ENCODE measurements at regions not wholly inside any gene's neighbourhood (a gene's known extent, or its start where the extent isn't known, plus 50 kb on each side); places are given as distances from the start of the nearest gene placed in this dataset.

DNA sequence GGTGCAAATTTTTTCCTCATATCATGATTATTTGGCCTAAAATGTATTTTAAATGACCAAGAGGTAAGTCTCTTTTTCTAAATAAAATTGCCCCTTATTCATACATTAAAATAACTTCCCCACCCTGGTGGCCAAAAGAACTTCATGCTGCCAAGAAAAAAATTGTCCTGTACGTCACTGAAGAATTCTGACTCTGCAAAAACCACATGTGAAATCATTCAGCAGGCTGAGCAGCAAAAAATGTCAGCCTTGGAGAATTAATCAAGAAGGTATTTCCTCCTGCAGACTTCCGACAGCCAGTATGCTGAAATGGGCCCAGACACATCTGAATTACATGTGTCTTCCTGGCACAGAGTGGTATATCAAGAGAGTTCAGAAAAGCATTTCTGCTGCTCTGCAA lies 94.6 kb upstream of the HMHB1 start:
- no peak for TF ChIP-seq EZH2 (optimal IDR thresholded peaks at IDR 0.05; ENCODE audit: low read depth, low read length)
- TF ChIP-seq, protein P1, sequence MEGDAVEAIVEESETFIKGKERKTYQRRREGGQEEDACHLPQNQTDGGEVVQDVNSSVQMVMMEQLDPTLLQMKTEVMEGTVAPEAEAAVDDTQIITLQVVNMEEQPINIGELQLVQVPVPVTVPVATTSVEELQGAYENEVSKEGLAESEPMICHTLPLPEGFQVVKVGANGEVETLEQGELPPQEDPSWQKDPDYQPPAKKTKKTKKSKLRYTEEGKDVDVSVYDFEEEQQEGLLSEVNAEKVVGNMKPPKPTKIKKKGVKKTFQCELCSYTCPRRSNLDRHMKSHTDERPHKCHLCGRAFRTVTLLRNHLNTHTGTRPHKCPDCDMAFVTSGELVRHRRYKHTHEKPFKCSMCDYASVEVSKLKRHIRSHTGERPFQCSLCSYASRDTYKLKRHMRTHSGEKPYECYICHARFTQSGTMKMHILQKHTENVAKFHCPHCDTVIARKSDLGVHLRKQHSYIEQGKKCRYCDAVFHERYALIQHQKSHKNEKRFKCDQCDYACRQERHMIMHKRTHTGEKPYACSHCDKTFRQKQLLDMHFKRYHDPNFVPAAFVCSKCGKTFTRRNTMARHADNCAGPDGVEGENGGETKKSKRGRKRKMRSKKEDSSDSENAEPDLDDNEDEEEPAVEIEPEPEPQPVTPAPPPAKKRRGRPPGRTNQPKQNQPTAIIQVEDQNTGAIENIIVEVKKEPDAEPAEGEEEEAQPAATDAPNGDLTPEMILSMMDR (IDR thresholded peaks at IDR 0.05; ENCODE audit: low read length), result no peak

All from MM.1S (cell line).